HG02885 (cell line): ENCODE measurements at regions not wholly inside any gene's neighbourhood (a gene's known extent, or its start where the extent isn't known, plus 50 kb on each side); places are given as distances from the start of the nearest gene placed in this dataset.
"Not testable (repeated sequence)": the region's sequence is repeated elsewhere in the genome, so short reads cannot be mapped to it uniquely, and the experiment has no call there.

Experiments
- ATAC-seq: cut with Tn5 transposase; IDR thresholded peaks from one replicate; pipeline ENCODE4 v1.9.1; 2021; ENCODE audit warnings: mild to moderate bottlenecking; ENCODE audit not compliant: unreplicated experiment, poor library complexity

DNA sequence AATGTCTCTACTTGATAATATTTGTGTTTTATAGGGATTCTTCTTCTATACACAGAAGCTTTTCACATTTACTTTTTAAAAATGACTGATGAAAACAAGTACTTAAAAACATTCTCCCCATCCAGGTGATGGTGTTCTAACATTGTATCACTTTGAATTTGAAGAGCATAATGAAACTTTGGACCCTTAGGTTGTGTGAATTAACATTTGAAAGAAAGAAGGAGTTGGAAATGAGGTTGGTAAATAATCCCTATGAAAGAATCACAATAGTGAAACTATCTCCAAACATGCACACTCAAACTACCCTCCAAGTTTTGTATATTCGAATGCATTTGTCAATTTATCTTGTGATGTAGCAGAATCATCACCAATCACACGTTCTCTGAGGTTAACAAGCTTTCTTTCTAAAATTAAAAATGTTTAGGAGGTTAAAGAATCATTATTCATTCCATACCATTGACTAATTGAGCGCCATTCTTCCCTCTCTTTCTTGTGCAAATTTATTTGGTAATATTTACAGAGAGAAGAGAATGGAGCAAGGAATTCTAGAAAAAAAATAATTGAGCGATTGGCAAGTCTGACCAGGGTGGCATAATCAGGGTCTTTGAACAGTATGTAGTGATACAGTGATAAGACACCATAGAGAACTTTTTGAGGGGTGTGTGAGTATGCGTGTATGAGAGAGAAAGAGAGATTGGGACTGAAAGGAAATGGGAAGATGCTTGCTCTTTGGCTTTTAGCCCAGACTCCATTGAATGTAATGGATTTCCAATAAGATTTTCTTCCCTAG lies 260.0 kb upstream of the NRXN1 start:
- no peak for ATAC-seq

- no peak for ATAC-seq
Observed at GRCh38 chr2:51290725-51291124, 258.8 kb upstream of the NRXN1 start.

GRCh38 chr2:51289045-51289444 lies 257.1 kb upstream of the NRXN1 start:
- no peak for ATAC-seq

DNA sequence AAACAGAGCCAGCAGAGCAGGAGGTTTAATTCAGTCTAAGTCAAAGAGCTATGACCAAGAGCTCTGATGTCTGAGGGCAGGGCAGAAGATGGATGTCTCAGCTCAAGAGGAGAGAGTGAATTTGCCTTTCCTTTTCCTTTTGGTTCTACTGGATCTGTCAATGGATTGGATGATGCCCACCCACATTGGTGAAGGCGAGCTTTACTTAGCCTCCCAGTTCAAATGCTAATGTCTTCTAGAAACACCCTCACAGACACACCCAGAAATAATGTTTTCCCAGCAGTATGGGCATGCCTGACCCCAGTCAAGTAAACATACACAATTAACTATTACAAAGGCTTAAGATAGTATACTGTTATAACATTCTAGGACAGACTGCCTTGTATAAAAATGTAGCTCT lies 236.3 kb upstream of the NRXN1 start:
- no peak for ATAC-seq

- no peak for ATAC-seq
Observed at GRCh38 chr2:51265539-51265938, 233.6 kb upstream of the NRXN1 start.

DNA sequence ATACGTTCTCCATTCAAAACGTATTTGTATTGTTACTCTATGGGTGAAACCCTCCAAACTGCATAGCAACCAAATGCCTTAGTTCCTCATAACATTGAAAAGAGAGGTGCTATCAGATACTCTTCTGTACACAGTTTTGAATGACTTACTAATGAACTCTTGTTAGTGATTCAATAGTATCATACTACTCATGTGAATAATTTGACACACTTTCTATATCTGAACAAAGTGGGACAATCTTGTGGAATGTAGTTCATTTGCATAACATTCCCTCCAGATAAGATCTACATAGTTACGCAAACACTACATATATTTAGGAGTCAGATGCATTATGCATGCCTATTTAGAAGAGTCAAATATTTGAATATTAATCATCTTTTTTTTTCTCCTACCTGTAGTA lies 232.0 kb upstream of the NRXN1 start:
- ATAC-seq, result no peak

DNA sequence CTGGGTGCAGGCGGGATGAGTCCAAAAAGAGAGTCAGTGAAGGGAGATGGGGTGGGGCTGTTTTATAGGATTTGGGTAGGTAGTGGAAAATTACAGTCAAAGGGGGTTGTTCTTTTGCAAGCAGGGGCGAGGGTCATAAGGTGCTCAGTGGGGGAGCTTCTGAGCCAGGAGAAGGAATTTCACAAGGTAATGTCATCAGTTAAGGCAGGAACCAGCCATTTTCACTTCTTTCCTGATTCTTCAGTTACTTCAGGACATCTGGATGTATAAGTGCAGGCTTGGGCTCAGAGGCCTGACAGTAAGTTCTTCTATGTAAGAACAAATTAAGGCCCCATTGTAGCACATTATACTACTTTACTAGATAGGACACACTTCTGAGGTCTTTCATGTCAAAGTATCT lies 231.2 kb upstream of the NRXN1 start:
- not testable (repeated sequence) for ATAC-seq

GRCh38 chr2:51258301-51258700 lies 226.4 kb upstream of the NRXN1 start:
- no peak for ATAC-seq

DNA sequence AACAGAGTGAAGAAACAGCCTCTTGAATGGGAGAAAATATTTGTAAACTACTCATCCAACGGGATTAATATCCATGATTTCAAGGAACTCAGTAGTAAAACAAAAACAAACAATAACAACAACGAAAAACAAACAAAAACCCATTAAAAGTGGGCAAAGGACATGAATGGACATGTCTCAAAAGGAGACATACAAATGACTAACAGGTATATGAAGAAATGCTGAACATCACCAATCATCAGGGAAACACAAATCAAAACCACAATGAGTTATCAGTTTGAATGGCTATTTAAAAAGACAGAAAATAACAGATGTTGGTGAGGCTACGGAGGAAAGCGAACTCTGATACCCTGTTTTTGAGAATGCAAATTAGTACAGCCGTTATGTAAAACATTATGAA lies 224.8 kb upstream of the NRXN1 start:
- no peak for ATAC-seq

DNA sequence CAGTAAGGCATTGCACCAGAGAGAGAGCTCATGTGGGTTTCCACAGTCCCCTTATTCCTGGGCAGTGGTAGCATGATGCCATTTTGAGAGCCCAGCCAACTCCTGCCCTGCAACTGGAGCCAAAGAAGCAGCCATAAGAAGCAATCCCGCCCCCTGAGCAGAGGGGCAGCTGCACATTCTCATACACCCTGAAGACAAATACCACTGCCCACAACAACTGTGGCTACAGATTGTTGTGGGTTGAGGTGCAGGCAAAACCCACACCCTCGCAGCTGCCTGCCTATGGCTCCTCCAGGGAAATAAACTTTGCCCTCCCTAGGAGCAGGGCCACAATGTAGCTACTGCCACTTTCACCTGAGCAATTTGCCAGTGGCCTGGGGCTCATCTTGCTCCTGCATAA lies 219.4 kb upstream of the NRXN1 start:
- ATAC-seq, result no peak

DNA sequence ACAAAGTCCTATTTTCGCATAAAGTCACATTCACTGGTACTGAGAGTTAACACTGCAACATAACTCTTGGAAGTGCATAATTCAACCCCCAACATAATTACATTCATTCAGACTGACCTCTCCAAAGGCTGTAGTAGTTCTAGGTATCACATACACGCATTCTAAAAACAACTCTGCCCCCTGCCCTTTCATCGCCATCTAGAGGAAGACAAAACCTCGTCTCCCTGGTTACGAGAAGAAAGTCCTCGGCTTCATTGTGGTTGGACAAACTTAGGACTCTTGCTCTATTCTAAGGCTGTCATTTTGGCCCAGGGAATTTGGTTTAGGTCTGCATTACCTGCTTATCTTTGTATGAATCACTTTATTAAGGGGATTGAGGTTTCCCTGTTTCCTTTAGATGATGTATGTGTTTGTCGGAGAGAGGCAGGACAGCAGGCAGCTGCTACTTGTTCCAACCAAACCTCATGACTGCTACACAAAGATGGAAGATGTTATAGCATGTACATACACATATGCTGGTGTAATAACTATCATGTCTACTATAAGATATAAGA lies 215.4 kb upstream of the NRXN1 start:
- ATAC-seq, result no peak

DNA sequence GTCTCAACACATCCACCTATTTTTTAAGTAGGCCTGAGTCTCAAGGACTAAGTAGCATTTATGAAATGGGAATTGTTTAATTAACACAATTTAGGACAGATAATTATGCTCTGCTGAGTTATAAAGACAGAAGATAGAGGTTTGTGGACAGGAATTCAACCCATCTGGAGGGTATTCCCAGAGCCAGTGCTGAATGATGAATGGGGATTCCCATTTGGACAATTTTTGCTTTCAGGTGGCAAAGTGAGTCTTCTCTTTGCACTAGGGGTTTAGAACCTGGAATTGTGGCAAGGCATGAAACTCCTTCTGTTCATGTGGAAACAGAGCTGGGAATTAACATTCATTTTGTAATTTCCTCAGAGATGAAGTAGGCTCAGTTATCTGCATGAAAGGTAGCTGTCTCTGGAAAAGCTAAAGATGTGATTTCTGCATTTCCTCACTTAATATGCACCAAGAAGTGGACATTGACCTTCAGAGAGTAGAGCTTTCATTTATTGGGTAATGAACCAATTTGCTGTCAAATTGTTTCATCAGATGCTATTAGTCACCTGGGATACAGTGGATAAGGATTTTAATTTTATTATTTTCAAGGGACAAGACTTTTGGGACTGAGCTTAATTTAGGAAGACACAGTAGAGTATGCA lies 212.1 kb upstream of the NRXN1 start:
- no peak for ATAC-seq

DNA sequence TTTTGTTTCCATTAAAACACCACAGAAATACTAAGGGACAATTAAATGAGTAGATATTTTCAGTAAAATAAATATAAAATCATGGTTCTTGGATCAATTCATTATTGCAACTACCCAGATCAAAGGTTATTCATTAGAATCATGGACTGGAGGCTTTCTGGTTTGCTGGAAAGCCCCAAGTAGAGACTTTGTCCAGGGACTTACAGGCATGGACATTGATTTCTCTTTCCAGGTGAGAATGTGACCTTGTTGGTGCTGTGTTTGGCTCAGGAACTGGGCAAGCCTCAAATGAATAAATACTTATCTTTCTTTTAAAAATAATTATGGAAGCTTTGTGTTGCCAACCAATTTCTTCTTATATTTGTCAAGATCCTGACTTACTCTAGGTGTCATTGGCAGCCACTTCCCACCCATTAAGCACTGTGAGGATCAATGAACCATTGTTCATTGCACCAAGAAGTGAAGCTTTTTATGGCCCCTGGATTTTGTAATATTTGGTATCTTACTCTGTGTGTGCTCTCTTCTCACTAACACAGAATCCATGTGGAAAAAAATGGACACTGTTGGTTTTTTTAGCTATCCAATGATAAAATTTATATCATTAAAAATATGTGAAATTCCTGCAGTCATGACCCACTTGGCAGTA lies 205.8 kb upstream of the NRXN1 start:
- ATAC-seq, result no peak

DNA sequence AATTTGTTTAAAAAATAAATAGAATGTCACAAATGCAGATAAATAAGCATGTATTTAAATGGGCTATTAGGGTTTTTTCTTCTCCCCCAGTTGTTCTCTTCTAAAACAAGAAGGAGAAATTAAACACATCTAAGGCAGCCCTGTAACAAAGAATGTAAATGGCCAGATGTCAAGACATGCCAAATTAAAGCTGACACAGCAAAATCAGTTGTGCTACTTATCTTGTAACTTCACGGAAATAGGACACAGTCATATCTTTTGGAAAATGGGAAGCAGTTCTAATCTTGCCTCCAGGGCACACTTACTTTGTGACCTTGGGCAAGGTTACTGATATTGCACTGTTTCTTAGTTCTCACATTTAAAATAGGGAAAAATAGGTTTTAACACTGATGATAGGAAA lies 200.1 kb upstream of the NRXN1 start:
- ATAC-seq, result no peak

GRCh38 chr2:51231071-51231470 lies 199.1 kb upstream of the NRXN1 start:
- no peak for ATAC-seq

- no peak for ATAC-seq
Observed at GRCh38 chr2:51225377-51225776, 193.4 kb upstream of the NRXN1 start.

- no peak for ATAC-seq
Observed at GRCh38 chr2:51224790-51225189, 192.9 kb upstream of the NRXN1 start.

DNA sequence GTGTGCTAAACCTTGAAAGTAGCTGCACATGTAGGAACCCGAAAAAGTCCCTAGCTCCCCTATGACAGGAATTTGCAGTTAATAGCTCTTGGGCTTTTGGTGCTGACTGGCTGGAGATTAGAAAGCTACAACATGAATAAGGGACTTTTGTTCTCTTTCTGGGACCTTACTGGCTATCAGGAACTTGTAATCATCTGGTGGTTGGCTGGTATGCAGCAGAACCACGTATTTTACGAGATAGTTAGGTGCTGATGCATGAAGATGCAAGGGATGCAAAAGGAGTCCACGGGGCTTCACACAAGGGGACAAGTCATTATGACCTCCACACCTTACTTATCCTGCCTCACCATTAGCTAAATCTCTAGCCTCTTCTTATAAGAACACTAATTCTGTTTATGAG lies 190.2 kb upstream of the NRXN1 start:
- ATAC-seq, result no peak

GRCh38 chr2:51220606-51221005 lies 188.7 kb upstream of the NRXN1 start:
- no peak for ATAC-seq

- no peak for ATAC-seq
Observed at GRCh38 chr2:51220080-51220479, 188.1 kb upstream of the NRXN1 start.

DNA sequence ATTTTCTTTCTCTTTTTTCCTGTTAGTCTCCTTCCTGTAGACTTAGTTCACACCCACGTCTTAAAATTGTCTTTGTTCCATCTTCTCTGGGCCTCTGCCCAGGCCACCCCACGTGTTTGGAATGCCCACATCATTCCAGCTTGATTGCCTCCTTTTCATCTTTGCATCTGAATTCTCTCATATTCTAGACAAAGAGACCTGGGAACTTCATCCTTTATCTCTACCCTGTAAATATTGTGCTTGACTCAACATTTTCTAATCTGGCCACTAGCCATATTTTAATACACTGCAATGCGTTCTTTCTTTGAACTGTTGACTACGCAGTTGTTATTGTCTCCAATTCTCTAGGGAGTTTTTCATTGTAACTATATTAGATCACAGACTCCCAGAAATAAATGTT lies 187.5 kb upstream of the NRXN1 start:
- ATAC-seq, result no peak
